Gastrocnemius medialis (tissue), 4 donors: ENCODE measurements at regions not wholly inside any gene's neighbourhood (a gene's known extent, or its start where the extent isn't known, plus 50 kb on each side); places are given as distances from the start of the nearest gene placed in this dataset.
A peak's percentile ranks its signal among the peaks of the same experiment; 100 is the strongest.

ENCODE experiments used
- ATAC-seq, 2 donors: fragments of 150-250 bp; one replicate each; pipeline ENCODE4 v1.9.1; 2016
- DNase-seq, 2 donors: peaks; one replicate each; pipeline ENCODE4 v3.0.0-alpha.2; 2019
- H3K27ac ChIP-seq, 4 donors: fragments of 200-600 bp; sonication (generic); 1 replicate in 1 of 4; 2 replicates in 3 of 4; pipeline ENCODE4 v1.5.1; 2016 to 2018; ENCODE audit warnings: mild to moderate bottlenecking in 2 of 4, moderate library complexity in 1 of 4
- H3K27me3 ChIP-seq, 3 donors: fragments of 200-600 bp; sonication (generic) in 2 of 3; 1 replicate in 1 of 3; 2 replicates in 2 of 3; pipeline versions ENCODE4 v1.5.1 to v1.6.0; 2016 to 2019; ENCODE audit warnings: mild to moderate bottlenecking in 1 of 3, moderate library complexity in 1 of 3
- H3K36me3 ChIP-seq, 2 donors: fragments of 200-600 bp; sonication (generic) in 1 of 2; one replicate each; pipeline ENCODE4 v1.5.1; 2017 to 2018
- H3K4me1 ChIP-seq, 2 donors: fragments of 200-600 bp; sonication (generic) in 1 of 2; one replicate each; pipeline ENCODE4 v1.5.1; 2016 to 2017; ENCODE audit warnings: mild to moderate bottlenecking in 2 of 2
- H3K4me3 ChIP-seq, 4 donors: fragments of 200-600 bp; sonication (generic) in 3 of 4; 1 replicate in 1 of 4; 2 replicates in 3 of 4; pipeline ENCODE4 v1.5.1; 2016 to 2019; ENCODE audit warnings: mild to moderate bottlenecking in 2 of 4
- H3K9me3 ChIP-seq, 3 donors: fragments of 200-600 bp; sonication (generic) in 2 of 3; 1 replicate in 1 of 3; 2 replicates in 2 of 3; pipeline ENCODE4 v1.5.1; 2016 to 2019
- POLR2A ChIP-seq, 2 donors: fragments of 450-650 bp; IDR thresholded peaks; one replicate each; pipeline ENCODE4 v1.6.1; 2017; ENCODE audit warnings: antibody characterized with exemption in 2 of 2, mild to moderate bottlenecking in 2 of 2, moderate library complexity in 2 of 2
- in situ Hi-C, 4 donors: fragments of 200-750 bp; cut with MboI; loops; one replicate each; pipeline versions ENCODE4 v1.15.0 to v1.8.0; 2017; ENCODE audit warnings: low sequenced_read_pairs in 4 of 4
- intact Hi-C: fragments of 100-400 bp; cut with DNase I; formaldehyde crosslinking; loops from one replicate; pipeline ENCODE4 v1.15.1; 2023; ENCODE audit warnings: low total_unique reads
- TF ChIP-seq, protein P1 (sequence below), 5 experiments: fragments of 450-650 bp in 3 of 5; fragments of 200-600 bp in 2 of 5; sonication (generic) in 2 of 5; IDR thresholded peaks in 4 of 5; conservative IDR thresholded peaks in 1 of 5; 1 replicate in 4 of 5; 2 replicates in 1 of 5; pipeline ENCODE4 v1.5.1; 2016 to 2019; ENCODE audit warnings: antibody characterized with exemption in 5 of 5, mild to moderate bottlenecking in 3 of 5, moderate library complexity in 3 of 5

DNA sequence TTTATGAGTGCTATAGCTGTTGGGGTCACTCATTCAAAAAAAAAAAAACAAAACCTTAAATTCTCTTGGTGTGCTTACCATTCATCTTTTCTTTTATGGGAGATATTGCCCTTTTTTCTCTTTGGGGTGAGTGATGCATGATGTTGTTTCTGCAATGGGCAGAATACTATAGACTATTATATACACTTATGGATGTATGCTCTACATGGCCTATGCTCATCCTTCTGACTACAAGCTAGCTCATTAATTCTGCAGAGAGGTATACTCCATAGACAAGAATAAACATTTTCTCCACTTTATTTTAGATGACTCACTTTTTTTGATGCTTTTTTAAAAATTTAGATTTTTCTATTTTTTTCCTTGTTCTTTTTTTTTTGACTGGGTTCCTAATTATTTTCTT, 160.3 kb upstream of the ANK2 start:
- Histone ChIP-seq H3K27me3 (no peaks in the 10 kb centered on the region), H3K36me3 (no peaks in the 10 kb centered on the region), H3K9me3 (no peaks in the 10 kb centered on the region), H3K4me3 (no peak overlapping the region), H3K27ac (peak overlapping the region; percentile 10 to 34 (median 26)), H3K4me1 (peaks cover 0 to 10% of the 10 kb centered on the region in 2 donors)
- in situ Hi-C loops (no loop called here), intact Hi-C loops (no loop called here)
- TF ChIP-seq POLR2A (IDR thresholded peaks at IDR 0.05) = no peak
- TF ChIP-seq, protein P1, sequence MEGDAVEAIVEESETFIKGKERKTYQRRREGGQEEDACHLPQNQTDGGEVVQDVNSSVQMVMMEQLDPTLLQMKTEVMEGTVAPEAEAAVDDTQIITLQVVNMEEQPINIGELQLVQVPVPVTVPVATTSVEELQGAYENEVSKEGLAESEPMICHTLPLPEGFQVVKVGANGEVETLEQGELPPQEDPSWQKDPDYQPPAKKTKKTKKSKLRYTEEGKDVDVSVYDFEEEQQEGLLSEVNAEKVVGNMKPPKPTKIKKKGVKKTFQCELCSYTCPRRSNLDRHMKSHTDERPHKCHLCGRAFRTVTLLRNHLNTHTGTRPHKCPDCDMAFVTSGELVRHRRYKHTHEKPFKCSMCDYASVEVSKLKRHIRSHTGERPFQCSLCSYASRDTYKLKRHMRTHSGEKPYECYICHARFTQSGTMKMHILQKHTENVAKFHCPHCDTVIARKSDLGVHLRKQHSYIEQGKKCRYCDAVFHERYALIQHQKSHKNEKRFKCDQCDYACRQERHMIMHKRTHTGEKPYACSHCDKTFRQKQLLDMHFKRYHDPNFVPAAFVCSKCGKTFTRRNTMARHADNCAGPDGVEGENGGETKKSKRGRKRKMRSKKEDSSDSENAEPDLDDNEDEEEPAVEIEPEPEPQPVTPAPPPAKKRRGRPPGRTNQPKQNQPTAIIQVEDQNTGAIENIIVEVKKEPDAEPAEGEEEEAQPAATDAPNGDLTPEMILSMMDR (IDR thresholded peaks at IDR 0.05 in 4 of 5, conservative IDR thresholded peaks at IDR 0.05 in 1 of 5) = no peak
- DNase-seq = no peak
- ATAC-seq = no peak

DNA sequence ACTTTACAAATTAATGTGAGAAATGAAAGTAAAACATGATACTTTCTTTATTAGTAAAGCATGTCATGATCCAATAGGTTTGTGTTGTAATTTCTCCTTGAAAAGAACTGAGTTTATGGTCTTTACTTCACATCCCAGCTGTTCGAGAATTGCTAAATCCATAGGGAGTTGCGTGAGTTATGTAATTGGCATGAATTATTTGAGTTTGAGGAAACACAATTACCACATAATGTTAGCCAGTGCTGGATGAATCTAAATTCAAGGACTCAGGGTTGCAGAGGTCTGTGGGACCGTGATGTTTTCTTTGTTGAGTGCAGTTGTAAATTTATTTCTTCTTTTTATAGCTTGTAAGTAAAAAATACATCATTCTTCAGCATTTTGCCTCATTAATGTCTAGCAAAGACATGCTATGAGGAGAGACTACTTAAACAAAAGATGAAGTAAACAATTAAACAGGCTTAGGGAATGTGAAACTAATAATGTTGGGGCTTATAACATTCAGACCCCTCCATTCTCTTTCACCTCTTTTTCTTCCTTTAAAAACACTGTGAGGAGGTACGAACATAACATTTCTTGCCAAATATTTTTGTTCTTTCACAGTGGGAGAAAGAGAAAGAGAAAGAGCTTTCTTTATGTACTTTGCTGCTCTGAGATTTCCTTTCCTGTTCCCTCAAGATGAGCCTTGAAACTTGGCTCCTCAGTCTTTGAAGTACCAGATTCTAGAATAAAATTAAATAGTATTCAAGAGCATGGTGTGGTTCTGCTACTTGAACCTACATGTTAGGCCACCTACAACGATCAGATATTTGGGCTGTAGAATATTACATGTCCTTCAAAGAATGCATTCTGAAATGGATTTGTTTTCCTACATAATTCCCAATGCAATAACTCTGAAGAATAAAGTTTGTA, 159.6 kb upstream of the ANK2 start:
- no peaks in the 10 kb centered on the region for H3K27me3 ChIP-seq
- H3K4me3 ChIP-seq = peak overlapping the region in 3 of 4 donors; percentile 14 to 34 (median 25)
- TF ChIP-seq, protein P1 (IDR thresholded peaks at IDR 0.05 in 4 of 5, conservative IDR thresholded peaks at IDR 0.05 in 1 of 5) = no peak
- TF ChIP-seq POLR2A (IDR thresholded peaks at IDR 0.05) = no peak
- peaks cover 0 to 10% of the 10 kb centered on the region in 2 donors for H3K4me1 ChIP-seq
- DNase-seq = peak in 1 of 2 donors; percentile 6
- H3K36me3 ChIP-seq = no peaks in the 10 kb centered on the region
- H3K27ac ChIP-seq = peak overlapping the region; percentile 32 to 68 (median 58)
- in situ Hi-C loops = no loop called here
- ATAC-seq = peak; percentile 79 to 81
- intact Hi-C loops = no loop called here
- H3K9me3 ChIP-seq = no peaks in the 10 kb centered on the region

DNA sequence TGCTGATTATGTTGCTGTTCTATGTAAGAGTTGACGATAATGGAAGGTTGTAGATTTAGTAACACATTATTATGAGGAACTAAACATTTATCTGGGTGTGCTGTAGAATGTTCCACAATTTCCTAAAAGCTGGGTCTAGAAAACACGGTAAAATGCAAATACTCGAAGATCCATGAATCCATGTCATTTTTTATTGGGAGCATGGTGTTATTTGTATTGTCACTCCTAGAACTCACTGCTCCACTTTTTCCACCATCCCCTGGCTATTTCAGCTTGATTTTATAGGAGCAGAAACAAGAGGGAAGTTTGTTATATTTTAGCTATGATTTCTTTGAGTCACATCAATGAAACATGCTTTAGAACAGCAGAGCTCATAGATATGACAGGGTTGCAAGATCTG, 155.0 kb upstream of the ANK2 start:
- ATAC-seq = no peak

DNA sequence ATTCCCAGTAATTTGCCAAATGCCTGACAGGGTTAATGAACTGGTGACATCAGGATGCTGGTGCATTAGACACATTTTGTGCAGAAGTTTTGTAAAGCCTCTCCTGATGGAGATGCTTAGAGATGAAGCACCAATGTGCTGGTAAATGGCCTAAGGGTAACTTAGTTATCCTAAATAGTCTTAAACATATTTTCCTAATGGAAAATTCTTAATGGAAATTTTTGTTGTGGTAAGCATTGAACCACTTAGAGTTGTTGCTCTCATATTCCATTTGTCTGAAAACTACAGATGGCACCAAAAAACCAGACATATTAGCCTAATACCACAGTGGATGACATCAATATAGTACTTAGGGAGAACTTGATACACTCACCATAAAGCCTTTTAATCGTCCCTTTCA, 154.5 kb upstream of the ANK2 start:
- Histone ChIP-seq H3K36me3 (no peaks in the 10 kb centered on the region), H3K9me3 (no peaks in the 10 kb centered on the region), H3K4me3 (no peak overlapping the region), H3K4me1 (peaks cover 0 to 5% of the 10 kb centered on the region in 2 donors), H3K27me3 (no peaks in the 10 kb centered on the region), H3K27ac (no peak overlapping the region)
- intact Hi-C loops (no loop called here), in situ Hi-C loops (no loop called here)
- DNase-seq (no peak), ATAC-seq (no peak)
- TF ChIP-seq, protein P1 (IDR thresholded peaks at IDR 0.05 in 4 of 5, conservative IDR thresholded peaks at IDR 0.05 in 1 of 5) = no peak
- TF ChIP-seq POLR2A (IDR thresholded peaks at IDR 0.05) = no peak

More for the DNA sequence above, 155.0 kb upstream of the ANK2 start:
- intact Hi-C loops (no loop called here), in situ Hi-C loops (no loop called here)
- Histone ChIP-seq H3K27me3 (no peaks in the 10 kb centered on the region), H3K4me3 (no peak overlapping the region), H3K9me3 (no peaks in the 10 kb centered on the region), H3K27ac (no peak overlapping the region), H3K36me3 (no peaks in the 10 kb centered on the region), H3K4me1 (peaks cover 0 to 5% of the 10 kb centered on the region in 2 donors)
- TF ChIP-seq, protein P1 (IDR thresholded peaks at IDR 0.05 in 4 of 5, conservative IDR thresholded peaks at IDR 0.05 in 1 of 5) = no peak
- no peak for TF ChIP-seq POLR2A (IDR thresholded peaks at IDR 0.05)
- DNase-seq = no peak
